ENCODE measurements at regions not wholly inside any gene's neighbourhood (a gene's known extent, or its start where the extent isn't known, plus 50 kb on each side); places are given as distances from the start of the nearest gene placed in this dataset.

DNA sequence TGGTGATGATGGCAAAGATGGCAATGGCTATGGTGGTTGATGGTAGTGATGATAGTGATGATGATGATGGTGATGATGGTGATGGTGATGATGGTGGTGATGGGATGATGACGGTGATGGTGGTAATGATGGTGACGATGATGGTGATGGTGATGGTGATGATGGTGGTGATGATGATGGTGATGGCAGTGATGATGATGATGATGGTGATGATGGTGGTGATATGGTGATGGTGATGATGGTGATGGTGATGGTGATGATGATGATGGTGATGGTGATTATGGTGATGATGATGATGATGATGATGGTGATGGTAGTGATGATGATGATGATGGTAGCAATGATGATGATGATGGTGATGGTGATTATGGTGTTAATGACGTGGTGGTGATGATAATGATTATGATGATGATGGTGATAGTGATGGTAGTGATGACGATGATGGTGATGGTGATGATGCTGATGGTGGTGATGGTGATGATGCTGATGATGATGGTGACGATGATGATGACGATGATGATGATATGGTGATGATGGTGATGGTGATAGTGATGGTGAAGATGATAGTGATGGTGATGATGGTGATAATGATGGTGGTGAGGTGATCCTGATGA is 232.1 kb downstream of the BRD1 start:
- 89 to 93% (median 91%) methylated on average over 6 of the region's 6 CpGs for WGBS, 4 donors
- peaks cover 0 to 4% (median 0%) of the 10 kb centered on the region in 12 donors for H3K4me1 ChIP-seq
- DNase-seq (no peak), ATAC-seq (no peak)
- no peaks in the 10 kb centered on the region for H3K27me3 ChIP-seq
- peaks cover 0 to 12% (median 0%) of the 10 kb centered on the region in 12 donors for H3K9me3 ChIP-seq
- H3K27ac ChIP-seq: no peak overlapping the region
- H3K36me3 ChIP-seq: no peaks in the 10 kb centered on the region
- no peak overlapping the region for H3K4me3 ChIP-seq
- intact Hi-C loops (cut with DNase I): no loop called here
- TF ChIP-seq POLR2A (IDR thresholded peaks at IDR 0.05): no peak

DNA sequence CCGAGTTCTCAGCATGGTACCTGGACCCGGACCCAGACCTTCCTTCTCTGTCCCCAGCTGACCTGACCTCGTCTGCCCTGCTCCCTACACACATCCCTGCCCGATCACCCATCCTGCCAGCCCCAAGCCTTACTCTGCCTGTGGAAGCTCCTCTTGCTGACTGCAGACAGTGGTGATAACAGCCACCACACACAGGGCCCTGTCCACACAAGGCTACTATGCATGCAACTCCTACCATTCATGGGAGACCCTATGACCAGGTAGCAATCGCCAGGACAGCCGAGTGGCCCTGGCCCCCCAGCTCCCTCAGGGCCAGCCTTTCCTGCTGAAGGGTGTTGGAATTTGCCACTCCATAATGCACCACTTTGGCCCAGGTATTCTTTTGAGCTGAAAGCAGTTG is 233.6 kb downstream of the BRD1 start:
- DNase-seq (no peak), ATAC-seq (no peak)
- TF ChIP-seq CTCF (IDR thresholded peaks at IDR 0.05): no peak
- no peak for TF ChIP-seq POLR2A (IDR thresholded peaks at IDR 0.05)
- 82 to 93% (median 85%) methylated on average over 5 to 6 of the region's 6 CpGs for WGBS, 4 donors
- H3K4me1 ChIP-seq: peaks cover 0 to 4% (median 0%) of the 10 kb centered on the region in 12 donors
- no peaks in the 10 kb centered on the region for H3K27me3 ChIP-seq
- H3K36me3 ChIP-seq: no peaks in the 10 kb centered on the region
- H3K27ac ChIP-seq: peak overlapping the region in 1 of 12 donors; percentile 78
- peaks cover 0 to 12% (median 0%) of the 10 kb centered on the region in 12 donors for H3K9me3 ChIP-seq
- intact Hi-C loops (cut with DNase I): no loop called here
- no peak overlapping the region for H3K4me3 ChIP-seq

- peaks cover 0 to 12% (median 0%) of the 10 kb centered on the region in 12 donors for H3K9me3 ChIP-seq
- no peak for TF ChIP-seq CTCF (IDR thresholded peaks at IDR 0.05)
- no peak for TF ChIP-seq POLR2A (IDR thresholded peaks at IDR 0.05)
- no peak overlapping the region for H3K4me3 ChIP-seq
- no peaks in the 10 kb centered on the region for H3K27me3 ChIP-seq
- no peaks in the 10 kb centered on the region for H3K36me3 ChIP-seq
- H3K4me1 ChIP-seq: peaks cover 0 to 4% (median 0%) of the 10 kb centered on the region in 12 donors
- WGBS, 4 donors: 81 to 88% (median 86%) methylated on average over 4 to 7 of the region's 7 CpGs
- DNase-seq (no peak), ATAC-seq (no peak)
- H3K27ac ChIP-seq: peak overlapping the region in 1 of 12 donors; percentile 78
- intact Hi-C loops (cut with DNase I): no loop called here
Observed at GRCh38 chr22:49593509-49593908, 234.2 kb downstream of the BRD1 start.

DNA sequence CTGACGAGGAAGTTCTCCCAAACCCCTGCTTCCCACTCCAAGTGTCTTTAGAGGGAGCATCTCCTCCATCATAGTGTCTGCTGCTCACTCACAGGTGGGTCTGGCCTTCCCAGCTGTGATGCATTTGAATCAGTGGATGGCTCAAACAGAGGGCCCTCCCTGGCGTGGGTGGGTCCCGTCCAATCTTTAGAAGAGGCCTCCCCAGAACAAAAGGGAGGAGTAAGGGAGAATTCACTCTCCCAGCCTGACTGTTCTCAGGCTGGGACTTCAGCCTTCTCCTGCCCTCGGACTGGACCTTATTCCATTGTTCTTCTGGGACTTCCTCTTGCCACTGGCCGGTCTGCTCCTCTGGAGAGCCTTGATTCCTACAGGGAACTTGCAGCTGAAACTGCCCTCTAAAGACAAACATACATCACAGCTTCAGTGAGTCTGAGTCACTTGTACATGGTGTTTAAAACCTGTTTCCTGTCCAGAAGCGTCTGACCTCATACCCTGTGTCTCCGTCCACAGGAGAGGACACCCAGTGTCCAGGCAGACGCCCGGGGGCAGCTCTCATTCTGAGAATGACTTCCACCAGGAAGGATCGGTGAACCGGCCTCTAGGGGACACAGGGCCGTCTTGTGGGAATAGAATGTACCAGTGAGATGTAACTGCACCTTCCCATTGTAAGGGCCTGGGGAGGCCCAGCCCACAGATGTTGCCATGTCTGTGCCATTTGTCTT is 234.7 kb downstream of the BRD1 start:
- intact Hi-C loops (cut with DNase I): no loop called here
- peak overlapping the region in 3 of 12 donors; percentile 6 to 78 (median 41) for H3K27ac ChIP-seq
- peak in 3 of 4 donors; percentile 51 to 85 (median 57) for ATAC-seq

More for the DNA sequence above, 234.7 kb downstream of the BRD1 start:
- Histone ChIP-seq H3K27me3 (no peaks in the 10 kb centered on the region), H3K4me3 (no peak overlapping the region), H3K4me1 (peaks cover 0 to 4% (median 0%) of the 10 kb centered on the region in 12 donors), H3K36me3 (no peaks in the 10 kb centered on the region), H3K9me3 (peaks cover 0 to 12% (median 0%) of the 10 kb centered on the region in 12 donors)
- DNase-seq: peak in 1 of 5 donors; percentile 59
- 55 to 69% (median 62%) methylated on average over 10 to 12 of the region's 12 CpGs for WGBS, 4 donors
- TF ChIP-seq CTCF (IDR thresholded peaks at IDR 0.05) (no peak), POLR2A (IDR thresholded peaks at IDR 0.05) (no peak)

Measured in heart left ventricle (tissue), 16 donors.